ACHN (cell line): ENCODE measurements at regions not wholly inside any gene's neighbourhood (a gene's known extent, or its start where the extent isn't known, plus 50 kb on each side); places are given as distances from the start of the nearest gene placed in this dataset.

Source experiments
- DNase-seq: peaks from one replicate; pipeline ENCODE4 v3.0.0-alpha.2; 2015
- in situ Hi-C: cut with HindIII; loops from 2 replicates; pipeline ENCODE4 v1.10.0; 2017; ENCODE audit warnings: low sequenced_read_pairs, low pct_ligation_motif_present, low pct_unique_long_range_greater_than_20kb

- in situ Hi-C loops = no loop called here
- no peak for DNase-seq
These were observed 310.3 kb downstream of the MATN1 start for GRCh38 chr1:30413111-30413440.

GRCh38 chr1:30412241-30413110 lies 310.9 kb downstream of the MATN1 start:
- in situ Hi-C loops = no loop called here
- no peak for DNase-seq

DNA sequence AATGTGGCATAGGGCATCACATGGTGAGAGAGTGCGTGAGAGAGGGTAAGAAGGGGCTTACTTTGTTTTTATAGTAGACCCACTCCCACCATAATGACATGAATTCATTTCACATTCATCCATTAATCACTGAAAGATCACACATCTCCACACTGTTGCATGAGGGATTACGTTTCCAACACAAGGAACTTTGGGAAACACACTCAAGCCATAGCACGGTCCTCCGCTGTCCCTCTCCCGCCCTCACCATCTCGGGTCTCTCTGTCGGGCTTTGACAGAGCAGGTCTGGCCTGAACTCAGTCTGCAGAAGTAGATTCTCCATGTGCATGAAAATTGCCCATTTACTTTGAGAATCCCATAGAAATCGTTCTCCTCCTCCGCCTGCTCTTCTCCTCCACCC lies 312.2 kb downstream of the MATN1 start:
- no peak for DNase-seq
- in situ Hi-C loops = no loop called here

- in situ Hi-C loops = no loop called here
- no peak for DNase-seq
These were observed 313.1 kb downstream of the MATN1 start for GRCh38 chr1:30410153-30410851.

- in situ Hi-C loops = no loop called here
- DNase-seq = no peak
These were observed 313.8 kb downstream of the MATN1 start for GRCh38 chr1:30409476-30410152.

DNA sequence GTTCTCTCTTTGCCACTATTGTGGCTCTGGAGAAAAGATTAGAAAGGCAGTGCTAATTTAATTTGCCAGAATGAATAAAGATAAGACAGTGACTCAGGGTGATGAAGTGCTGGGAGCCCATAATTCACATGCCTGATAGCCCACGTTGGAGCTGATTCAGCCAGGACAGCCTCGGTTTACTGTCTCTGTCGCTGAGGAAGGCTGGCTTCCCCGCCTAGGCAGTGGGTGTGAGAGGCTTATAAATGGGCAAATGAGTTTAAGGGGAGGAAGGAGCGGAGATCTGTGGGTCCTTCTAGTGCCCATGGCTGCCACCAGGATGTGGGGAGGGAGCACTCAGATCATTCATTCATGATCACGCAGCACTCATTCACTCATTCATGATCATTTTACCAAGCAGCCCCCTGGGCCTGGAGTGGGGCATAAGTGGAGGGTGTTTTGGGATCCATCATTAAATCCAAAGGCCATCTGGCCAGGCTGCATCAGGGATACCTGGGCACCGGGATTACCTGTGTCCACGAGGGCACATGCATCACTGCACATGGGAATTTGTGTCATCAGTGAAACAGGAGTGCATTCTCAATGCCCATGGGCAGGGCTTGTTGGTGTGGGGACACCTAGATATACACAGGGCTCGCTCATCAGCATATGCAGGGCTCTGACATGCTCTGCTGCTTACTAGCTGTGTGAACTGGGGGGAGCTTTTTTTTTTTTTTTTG lies 315.4 kb downstream of the MATN1 start:
- in situ Hi-C loops = no loop called here
- DNase-seq = no peak

GRCh38 chr1:30406996-30407864 lies 316.2 kb downstream of the MATN1 start:
- no peak for DNase-seq
- in situ Hi-C loops = no loop called here

DNA sequence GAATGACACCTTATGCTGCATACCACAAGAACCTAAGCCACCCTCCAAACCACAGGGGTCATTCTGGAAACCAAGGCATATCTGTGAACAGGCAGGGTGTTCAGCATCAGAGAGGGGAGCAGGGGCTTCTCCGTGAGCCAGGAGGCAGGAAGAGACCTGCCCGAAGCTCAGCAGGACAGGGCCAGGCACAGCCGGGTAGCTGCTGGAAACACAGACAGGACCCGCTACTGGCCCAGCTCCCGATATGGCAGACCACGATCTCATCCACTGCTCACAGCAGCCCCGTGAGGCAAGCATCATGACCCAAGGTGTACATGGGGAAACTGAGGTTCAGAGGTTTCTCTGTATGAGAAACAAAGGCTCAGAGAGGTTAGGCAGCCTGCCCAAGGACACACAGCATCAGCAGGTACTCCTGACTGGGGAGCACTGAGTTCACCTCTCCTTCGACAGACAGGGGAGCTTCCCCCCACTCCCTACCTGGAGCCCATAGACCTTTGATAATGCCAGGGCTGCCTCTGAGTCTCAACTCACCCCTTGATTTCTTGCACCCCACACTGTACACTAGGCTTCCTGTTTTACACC lies 317.7 kb downstream of the MATN1 start:
- in situ Hi-C loops = no loop called here
- no peak for DNase-seq

DNA sequence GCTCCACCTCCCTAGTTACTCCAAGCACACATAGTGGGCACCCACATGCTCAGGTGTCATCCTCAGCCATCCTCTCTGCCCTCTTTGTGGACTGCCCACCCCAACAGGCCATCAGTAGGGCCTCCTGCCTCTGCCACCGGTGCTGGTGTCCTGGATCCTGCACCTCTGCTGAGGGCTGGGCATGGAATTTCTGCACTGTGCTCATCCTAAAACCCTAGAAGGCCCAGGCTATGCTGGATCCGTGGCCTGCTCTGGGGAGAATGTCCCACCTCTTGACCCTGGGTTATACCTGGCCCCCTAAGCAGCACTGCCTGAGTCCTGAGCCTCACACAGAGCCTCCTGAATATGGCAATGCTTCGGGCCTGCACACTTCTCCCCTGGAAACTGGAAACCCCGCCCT lies 318.3 kb downstream of the MATN1 start:
- in situ Hi-C loops = no loop called here
- no peak for DNase-seq

- in situ Hi-C loops = no loop called here
- no peak for DNase-seq
These were observed 319.0 kb downstream of the MATN1 start for GRCh38 chr1:30404341-30404740.

DNA sequence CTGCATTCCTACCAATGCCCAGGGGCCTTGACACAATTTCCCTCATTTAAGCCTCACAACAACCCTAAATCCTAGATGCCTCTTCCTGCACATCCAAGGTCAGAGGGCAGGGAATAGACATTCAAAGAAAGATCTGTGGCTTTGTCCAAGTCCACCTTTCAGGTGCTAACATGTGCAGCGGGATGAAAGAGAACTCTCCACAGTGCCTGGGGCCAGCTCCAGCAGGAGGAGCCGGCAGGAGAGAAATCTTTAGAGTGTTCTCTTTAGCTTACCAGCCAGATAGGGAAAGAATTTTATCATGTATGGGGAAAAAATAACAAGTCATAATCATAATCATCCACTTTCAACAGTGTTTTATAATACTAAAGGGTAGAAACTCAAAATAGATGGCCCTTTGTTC lies 319.7 kb downstream of the MATN1 start:
- in situ Hi-C loops = no loop called here
- DNase-seq = no peak

DNA sequence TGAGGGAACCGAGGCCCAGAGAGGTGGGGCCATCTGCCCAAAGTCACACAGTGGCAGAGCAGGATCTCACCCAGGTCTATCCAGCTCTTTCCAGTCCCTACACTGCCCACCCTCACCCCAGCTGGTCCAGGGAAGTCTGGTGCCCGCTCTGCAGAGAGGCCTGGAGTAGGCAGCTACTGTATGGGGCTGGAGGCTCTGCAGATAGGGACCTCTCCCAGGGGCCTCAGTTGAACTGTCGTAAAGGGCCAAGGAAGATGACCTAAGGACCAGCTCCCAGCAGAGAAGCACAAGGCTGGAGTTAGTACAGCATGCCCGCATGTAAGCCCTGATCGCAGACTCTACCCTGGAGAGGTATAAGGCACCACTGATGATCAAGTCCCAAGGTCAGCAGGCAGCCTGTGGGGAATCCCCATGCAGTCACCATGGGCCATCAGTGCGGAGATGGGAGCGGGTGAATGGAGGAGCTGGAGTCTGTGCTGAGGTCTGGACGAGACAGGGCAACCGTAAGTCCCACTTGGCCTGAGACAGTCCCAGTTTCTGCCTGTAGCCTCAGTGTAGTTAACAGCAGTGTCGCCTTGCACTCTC lies 320.2 kb downstream of the MATN1 start:
- no peak for DNase-seq
- in situ Hi-C loops = no loop called here

DNA sequence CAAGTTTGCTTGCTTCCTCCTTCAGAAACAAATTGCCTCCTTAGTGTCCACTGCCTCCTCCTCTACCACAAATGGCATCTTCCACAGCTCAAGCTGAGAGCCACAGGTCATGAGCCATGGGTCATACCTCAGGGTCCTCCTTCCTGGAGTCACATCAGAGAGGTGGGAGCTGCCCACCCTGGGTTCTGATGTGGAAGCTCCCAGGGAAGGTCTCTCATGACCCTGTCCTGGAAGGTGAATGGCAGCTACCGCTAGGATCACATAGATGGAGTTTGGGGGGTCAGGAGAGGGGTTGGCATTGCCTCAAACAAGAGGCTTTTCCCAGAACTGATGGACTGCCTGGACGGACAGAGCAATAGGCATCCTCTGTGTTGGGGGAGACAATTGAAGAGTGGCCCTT lies 321.4 kb downstream of the MATN1 start:
- no peak for DNase-seq
- in situ Hi-C loops = no loop called here

- in situ Hi-C loops = no loop called here
- DNase-seq = no peak
These were observed 322.9 kb downstream of the MATN1 start for GRCh38 chr1:30400507-30400906.

- DNase-seq = no peak
- in situ Hi-C loops = no loop called here
These were observed 324.4 kb downstream of the MATN1 start for GRCh38 chr1:30399026-30399425.

GRCh38 chr1:30397576-30397975 lies 325.8 kb downstream of the MATN1 start:
- in situ Hi-C loops = no loop called here
- no peak for DNase-seq

DNA sequence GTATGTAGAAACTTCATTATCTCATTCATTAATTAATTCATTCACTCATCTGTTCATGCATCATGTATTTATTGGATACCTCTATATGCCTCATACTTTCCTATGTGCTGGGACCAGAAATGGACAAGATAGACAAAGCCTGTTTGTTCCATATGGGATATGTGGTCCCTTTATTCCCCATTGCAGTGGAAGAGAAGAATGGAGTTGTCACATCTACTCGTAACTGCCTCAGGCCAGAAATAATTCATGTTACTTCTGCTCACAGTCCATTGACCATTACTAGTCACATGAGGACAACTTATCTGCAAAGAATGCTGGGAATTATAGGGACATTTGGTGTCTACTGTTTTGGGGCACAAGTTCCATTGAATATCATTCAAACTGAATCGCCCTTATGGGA lies 327.8 kb downstream of the MATN1 start:
- in situ Hi-C loops = no loop called here
- DNase-seq = no peak

GRCh38 chr1:30388386-30388785 lies 335.0 kb downstream of the MATN1 start:
- no peak for DNase-seq
- in situ Hi-C loops = no loop called here
